ENCODE measurements at regions not wholly inside any gene's neighbourhood (a gene's known extent, or its start where the extent isn't known, plus 50 kb on each side); places are given as distances from the start of the nearest gene placed in this dataset.

DNA sequence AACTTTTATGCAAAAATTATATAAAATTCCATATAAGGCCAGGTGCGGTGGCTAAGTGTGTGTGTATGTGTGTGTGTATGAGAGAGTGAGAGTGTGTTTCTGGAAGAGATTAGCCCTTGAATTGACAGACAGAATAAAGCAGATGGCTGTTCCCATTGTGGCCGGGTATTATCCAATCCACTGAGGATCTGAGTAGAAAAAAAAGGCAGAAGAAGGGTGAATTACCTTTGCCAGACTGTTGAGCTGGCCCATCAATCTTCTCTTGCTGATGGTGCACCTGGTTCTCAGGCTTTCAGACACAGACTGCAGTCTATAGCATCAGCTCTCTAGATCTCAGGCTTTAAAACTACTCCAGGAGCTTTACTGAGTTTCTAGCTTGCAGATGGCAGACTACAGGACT lies 92.2 kb upstream of the SLIT2 start:
- H3K9ac ChIP-seq (ENCODE audit: insufficient read depth, low read length, poor library complexity, severe bottlenecking), result no peak overlapping the region
- no peaks in the 10 kb centered on the region for H4K20me1 ChIP-seq (ENCODE audit: insufficient read depth, low read length)
- no peaks in the 10 kb centered on the region for H3K4me1 ChIP-seq (ENCODE audit: control insufficient read depth in 1 of 2, insufficient read depth in 2 of 2, low read length in 2 of 2)
- H3K9me3 ChIP-seq (replicated peaks in 1 of 2; ENCODE audit: control insufficient read depth in 1 of 2, insufficient read depth in 1 of 2, low read length in 2 of 2), result no peaks in the 10 kb centered on the region
- no peaks in the 10 kb centered on the region for H3K79me2 ChIP-seq (ENCODE audit: insufficient read depth, low read length)
- no peak overlapping the region for H3K27ac ChIP-seq (ENCODE audit: low read depth in 1 of 2, low read length in 2 of 2)
- intact Hi-C loops (cut with micrococcal nuclease), result no loop called here
- H3K36me3 Mint-ChIP-seq, result no peaks in the 10 kb centered on the region
- H3K9me3 Mint-ChIP-seq, result peaks cover 0 to 3% (median 2%) of the 10 kb centered on the region in 7 donors
- 93% methylated on average over 2 of the region's 2 CpGs for WGBS (ENCODE audit: insufficient coverage)
- H3K36me3 ChIP-seq (replicated peaks in 1 of 2; ENCODE audit: control insufficient read depth in 1 of 2, insufficient read depth in 2 of 2, low read length in 2 of 2), result no peaks in the 10 kb centered on the region
- no peaks in the 10 kb centered on the region for H3K4me1 Mint-ChIP-seq
- no peak overlapping the region for H3K4me3 Mint-ChIP-seq
- TF ChIP-seq, protein P1, sequence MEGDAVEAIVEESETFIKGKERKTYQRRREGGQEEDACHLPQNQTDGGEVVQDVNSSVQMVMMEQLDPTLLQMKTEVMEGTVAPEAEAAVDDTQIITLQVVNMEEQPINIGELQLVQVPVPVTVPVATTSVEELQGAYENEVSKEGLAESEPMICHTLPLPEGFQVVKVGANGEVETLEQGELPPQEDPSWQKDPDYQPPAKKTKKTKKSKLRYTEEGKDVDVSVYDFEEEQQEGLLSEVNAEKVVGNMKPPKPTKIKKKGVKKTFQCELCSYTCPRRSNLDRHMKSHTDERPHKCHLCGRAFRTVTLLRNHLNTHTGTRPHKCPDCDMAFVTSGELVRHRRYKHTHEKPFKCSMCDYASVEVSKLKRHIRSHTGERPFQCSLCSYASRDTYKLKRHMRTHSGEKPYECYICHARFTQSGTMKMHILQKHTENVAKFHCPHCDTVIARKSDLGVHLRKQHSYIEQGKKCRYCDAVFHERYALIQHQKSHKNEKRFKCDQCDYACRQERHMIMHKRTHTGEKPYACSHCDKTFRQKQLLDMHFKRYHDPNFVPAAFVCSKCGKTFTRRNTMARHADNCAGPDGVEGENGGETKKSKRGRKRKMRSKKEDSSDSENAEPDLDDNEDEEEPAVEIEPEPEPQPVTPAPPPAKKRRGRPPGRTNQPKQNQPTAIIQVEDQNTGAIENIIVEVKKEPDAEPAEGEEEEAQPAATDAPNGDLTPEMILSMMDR (IDR thresholded peaks at IDR 0.05), result no peak
- H2AFZ ChIP-seq (ENCODE audit: insufficient read depth, low read depth, low read length, poor library complexity, severe bottlenecking), result no peak overlapping the region
- H3K4me3 ChIP-seq (replicated peaks in 1 of 3; ENCODE audit: low read depth in 2 of 3, low read length in 3 of 3), result no peak overlapping the region
- H3K27ac Mint-ChIP-seq, result no peak overlapping the region
- no peaks in the 10 kb centered on the region for H3K27me3 ChIP-seq (ENCODE audit: control insufficient read depth in 2 of 2, insufficient read depth in 2 of 2, low read length in 2 of 2)
- DNase-seq, result no peak
- H3K4me2 ChIP-seq (replicated peaks; ENCODE audit: extremely low read depth, low read length, poor library complexity, severe bottlenecking), result no peak overlapping the region
- peaks cover 0 to 2% (median 0%) of the 10 kb centered on the region in 3 donors for H3K27me3 Mint-ChIP-seq (ENCODE audit: low read depth in 3 of 3)

- no peaks in the 10 kb centered on the region for H3K4me1 Mint-ChIP-seq
- no peak for DNase-seq
- H3K9ac ChIP-seq (ENCODE audit: insufficient read depth, low read length, poor library complexity, severe bottlenecking), result no peak overlapping the region
- peaks cover 0 to 3% (median 2%) of the 10 kb centered on the region in 7 donors for H3K9me3 Mint-ChIP-seq
- no peak overlapping the region for H3K27ac Mint-ChIP-seq
- no peaks in the 10 kb centered on the region for H3K27me3 ChIP-seq (ENCODE audit: control insufficient read depth in 2 of 2, insufficient read depth in 2 of 2, low read length in 2 of 2)
- no peak overlapping the region for H3K27ac ChIP-seq (ENCODE audit: low read depth in 1 of 2, low read length in 2 of 2)
- no peak overlapping the region for H3K4me2 ChIP-seq (replicated peaks; ENCODE audit: extremely low read depth, low read length, poor library complexity, severe bottlenecking)
- no peak overlapping the region for H2AFZ ChIP-seq (ENCODE audit: insufficient read depth, low read depth, low read length, poor library complexity, severe bottlenecking)
- no peaks in the 10 kb centered on the region for H3K4me1 ChIP-seq (ENCODE audit: control insufficient read depth in 1 of 2, insufficient read depth in 2 of 2, low read length in 2 of 2)
- H3K9me3 ChIP-seq (replicated peaks in 1 of 2; ENCODE audit: control insufficient read depth in 1 of 2, insufficient read depth in 1 of 2, low read length in 2 of 2), result no peaks in the 10 kb centered on the region
- H3K36me3 ChIP-seq (replicated peaks in 1 of 2; ENCODE audit: control insufficient read depth in 1 of 2, insufficient read depth in 2 of 2, low read length in 2 of 2), result no peaks in the 10 kb centered on the region
- TF ChIP-seq, protein P1 (IDR thresholded peaks at IDR 0.05), result no peak
- H3K36me3 Mint-ChIP-seq, result no peaks in the 10 kb centered on the region
- intact Hi-C loops (cut with micrococcal nuclease), result no loop called here
- no peak overlapping the region for H3K4me3 Mint-ChIP-seq
- no peaks in the 10 kb centered on the region for H3K79me2 ChIP-seq (ENCODE audit: insufficient read depth, low read length)
- peaks cover 0 to 2% (median 0%) of the 10 kb centered on the region in 3 donors for H3K27me3 Mint-ChIP-seq (ENCODE audit: low read depth in 3 of 3)
- no peaks in the 10 kb centered on the region for H4K20me1 ChIP-seq (ENCODE audit: insufficient read depth, low read length)
- H3K4me3 ChIP-seq (replicated peaks in 1 of 3; ENCODE audit: low read depth in 2 of 3, low read length in 3 of 3), result no peak overlapping the region
- WGBS (ENCODE audit: insufficient coverage), result no CpG with 5 or more reads among the region's 2 CpGs
These were observed 93.5 kb upstream of the SLIT2 start for GRCh38 chr4:20158195-20158594.
